ENCODE measurements at regions not wholly inside any gene's neighbourhood (a gene's known extent, or its start where the extent isn't known, plus 50 kb on each side); places are given as distances from the start of the nearest gene placed in this dataset.

DNA sequence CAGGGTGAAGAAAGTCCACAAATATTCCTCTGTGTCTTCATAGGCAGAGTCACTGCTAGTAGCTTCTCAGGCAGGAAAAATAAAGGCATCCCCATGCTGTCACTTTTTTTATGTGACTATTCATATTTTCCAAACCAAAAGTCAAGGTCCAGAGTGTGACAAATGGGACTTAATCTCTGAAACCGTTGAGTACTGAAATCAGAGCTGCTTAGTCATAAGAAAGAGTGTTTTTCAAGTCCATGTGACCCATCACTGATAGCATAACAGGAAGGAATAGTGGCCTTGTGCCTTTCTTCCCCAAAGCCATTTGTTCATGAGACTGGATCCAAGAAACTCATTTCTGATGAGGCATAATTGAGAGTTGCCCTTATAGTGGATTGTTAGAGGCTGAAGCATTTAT is 210.3 kb upstream of the TSHZ2 start:
- Histone ChIP-seq H3K4me2 (no peak overlapping the region), H3K4me3 (no peak overlapping the region), H3F3A (ENCODE audit: insufficient read depth, low read depth) (no peaks in the 10 kb centered on the region), H3K9me2 (ENCODE audit: insufficient read depth) (no peaks in the 10 kb centered on the region; the same call in 1 of the 2 replicates), H3K9me3 (ENCODE audit: insufficient read depth, low read depth) (0 out of 2 replicates have a peak, but pooled peaks cover 3% of the 10 kb centered on the region), H2AFZ (no peak overlapping the region), H3K27ac (no peak overlapping the region), H3K4me1 (replicated peaks; ENCODE audit: insufficient read depth) (no peaks in the 10 kb centered on the region), H3K36me3 (ENCODE audit: low read depth) (no peaks in the 10 kb centered on the region), H3K27me3 (ENCODE audit: insufficient read depth, low read depth) (peaks cover 9% of the 10 kb centered on the region), H4K20me1 (ENCODE audit: insufficient read depth) (no peaks in the 10 kb centered on the region; the same call in 1 of the 2 replicates), H3K79me2 (ENCODE audit: low read depth) (no peaks in the 10 kb centered on the region)
- intact Hi-C loops (cut with micrococcal nuclease; ENCODE audit: unreplicated experiment), result no loop called here
- ChIA-PET POLR2A (ENCODE audit: unreplicated experiment) (no interaction called here), CTCF (no interaction called here)
- no TSS peak for BruUV-seq (replicated peaks)
- TF ChIP-seq CTCF (conservative IDR thresholded peaks at IDR 0.05), result no peak
- no peak for TF ChIP-seq EZH2 (IDR thresholded peaks at IDR 0.05; ENCODE audit: low read depth)
- DNase-seq, result no peak

DNA sequence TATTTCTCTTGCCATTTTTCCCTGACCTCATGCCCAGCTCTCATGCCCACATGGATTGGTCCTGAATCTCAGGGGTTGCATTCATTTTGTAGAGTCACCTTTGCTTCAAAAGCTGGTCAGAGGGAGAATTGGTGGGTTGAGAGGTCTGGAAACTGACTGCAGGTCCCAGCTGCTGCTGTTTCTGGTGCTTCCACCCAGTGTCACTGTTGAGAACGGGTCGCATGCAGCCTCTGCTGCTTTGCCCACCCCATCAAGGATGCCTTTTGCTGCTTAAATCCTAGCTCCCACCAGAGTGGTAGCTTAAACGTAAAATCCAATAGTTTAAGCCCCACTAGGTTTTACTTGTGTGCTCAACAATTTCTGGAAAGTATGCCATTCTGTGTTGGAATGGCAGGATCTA is 211.4 kb upstream of the TSHZ2 start:
- Histone ChIP-seq H3K36me3 (ENCODE audit: low read depth) (no peaks in the 10 kb centered on the region), H3K79me2 (ENCODE audit: low read depth) (no peaks in the 10 kb centered on the region), H3K9me3 (ENCODE audit: insufficient read depth, low read depth) (0 out of 2 replicates have a peak, but pooled peaks cover 3% of the 10 kb centered on the region), H2AFZ (no peak overlapping the region), H3K4me3 (no peak overlapping the region), H3K9me2 (ENCODE audit: insufficient read depth) (no peaks in the 10 kb centered on the region; the same call in 1 of the 2 replicates), H3K4me1 (replicated peaks; ENCODE audit: insufficient read depth) (no peaks in the 10 kb centered on the region), H3F3A (ENCODE audit: insufficient read depth, low read depth) (no peaks in the 10 kb centered on the region), H3K4me2 (no peak overlapping the region), H4K20me1 (ENCODE audit: insufficient read depth) (no peaks in the 10 kb centered on the region; the same call in 1 of the 2 replicates), H3K27me3 (ENCODE audit: insufficient read depth, low read depth) (peaks cover 9% of the 10 kb centered on the region), H3K27ac (no peak overlapping the region)
- intact Hi-C loops (cut with micrococcal nuclease; ENCODE audit: unreplicated experiment), result no loop called here
- CTCF ChIA-PET, result no interaction called here
- TF ChIP-seq EZH2 (IDR thresholded peaks at IDR 0.05; ENCODE audit: low read depth) (no peak), CTCF (conservative IDR thresholded peaks at IDR 0.05) (no peak)
- POLR2A ChIA-PET (ENCODE audit: unreplicated experiment), result no interaction called here
- DNase-seq, result no peak
- no TSS peak for BruUV-seq (replicated peaks)

- H3K4me3 ChIP-seq, result no peak overlapping the region
- no peaks in the 10 kb centered on the region for H3K36me3 ChIP-seq (ENCODE audit: low read depth)
- H3K27ac ChIP-seq, result no peak overlapping the region
- no TSS peak for BruUV-seq (replicated peaks)
- no peaks in the 10 kb centered on the region; the same call in 1 of the 2 replicates for H3K27me3 ChIP-seq (ENCODE audit: insufficient read depth, low read depth)
- ChIA-PET CTCF (no interaction called here), POLR2A (ENCODE audit: unreplicated experiment) (no interaction called here)
- H3F3A ChIP-seq (ENCODE audit: insufficient read depth, low read depth), result no peaks in the 10 kb centered on the region
- no peaks in the 10 kb centered on the region; the same call in 1 of the 2 replicates for H4K20me1 ChIP-seq (ENCODE audit: insufficient read depth)
- H3K4me2 ChIP-seq, result no peak overlapping the region
- 0 out of 2 replicates have a peak, but pooled peaks cover 3% of the 10 kb centered on the region for H3K9me3 ChIP-seq (ENCODE audit: insufficient read depth, low read depth)
- no peak overlapping the region for H2AFZ ChIP-seq
- no peaks in the 10 kb centered on the region for H3K79me2 ChIP-seq (ENCODE audit: low read depth)
- no peak for DNase-seq
- H3K4me1 ChIP-seq (replicated peaks; ENCODE audit: insufficient read depth), result no peaks in the 10 kb centered on the region
- TF ChIP-seq CTCF (conservative IDR thresholded peaks at IDR 0.05) (no peak), EZH2 (IDR thresholded peaks at IDR 0.05; ENCODE audit: low read depth) (no peak)
- H3K9me2 ChIP-seq (ENCODE audit: insufficient read depth), result no peaks in the 10 kb centered on the region; the same call in 1 of the 2 replicates
- intact Hi-C loops (cut with micrococcal nuclease; ENCODE audit: unreplicated experiment), result no loop called here
Observed at GRCh38 chr20:52757411-52757810, 214.7 kb upstream of the TSHZ2 start.

Data from PC-9 (cell line).